HT-29 (cell line): ENCODE measurements at regions not wholly inside any gene's neighbourhood (a gene's known extent, or its start where the extent isn't known, plus 50 kb on each side); places are given as distances from the start of the nearest gene placed in this dataset. TPM values are rescaled to one million over a fixed set of nuclear protein-coding genes. Genes with fewer than 3 reads are reported as not detected.

Experiments used
- DNase-seq: peaks from one replicate; pipeline ENCODE4 v3.0.0-alpha.2; 2015; ENCODE audit warnings: low spot score
- small RNA-seq: library from RNA; depleted of rRNA; stranded (forward); fragments of <200 nt; gene quantifications from one replicate; pipeline ENCODE3, GENCODE V24; 2014

DNA sequence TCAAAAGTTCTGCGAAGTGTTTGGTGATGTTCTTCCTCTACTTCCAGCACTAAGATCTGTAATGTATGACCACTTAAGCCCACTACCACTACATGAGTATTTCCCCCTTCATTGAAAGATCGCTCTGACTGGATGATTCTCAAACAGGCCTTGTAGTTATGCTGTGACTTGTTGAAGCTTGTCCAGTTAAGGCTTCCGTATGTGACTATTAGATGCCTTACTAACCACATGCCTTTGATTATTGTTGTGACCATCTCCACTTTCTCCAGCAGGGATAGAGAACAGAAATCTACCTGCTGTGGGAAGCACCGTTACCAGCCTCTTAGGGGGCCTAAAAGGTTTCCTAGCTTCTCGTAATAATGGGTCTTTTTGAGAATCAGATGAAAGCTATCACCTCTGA is 81.1 kb downstream of the NOC3L start:
- DNase-seq: no peak

GRCh38 chr10:94282369-94282768 is 80.4 kb downstream of the NOC3L start:
- no peak for DNase-seq

Small RNA genes in the stretch of these regions (small RNA-seq; reads per million reads assigned to genes)
- gene RNU6-657P: not detected
